SK-N-SH (cell line): ENCODE measurements at regions not wholly inside any gene's neighbourhood (a gene's known extent, or its start where the extent isn't known, plus 50 kb on each side); places are given as distances from the start of the nearest gene placed in this dataset.

ENCODE experiments used
- CTCF ChIA-PET: fragments of 300-600, 350-600 bp; formaldehyde crosslinking; extraction: SDS; loops from one replicate; lab custom pipeline; 2021; lab: Yijun Ruan, JAX
- POLR2A ChIA-PET: fragments of 350-600 bp; sonication (Branson Sonifier 250); formaldehyde crosslinking; extraction: SDS; loops from one replicate; lab custom pipeline; 2020; ENCODE audit warnings: antibody characterized with exemption, inconsistent platforms; lab: Yijun Ruan, JAX
- DNase-seq: peaks from one replicate; pipeline ENCODE4 v3.0.0; 2012
- H2AFZ ChIP-seq: fragments of 200-600 bp; sonication (generic); 2 replicates; pipeline ENCODE4 v1.8.1; 2016; ENCODE audit warnings: antibody characterized with exemption, mild to moderate bottlenecking, low read depth
- H3F3A ChIP-seq: fragments of 200-600 bp; sonication (generic); replicated peaks from 2 replicates; pipeline ENCODE3; 2016; ENCODE audit warnings: antibody characterized with exemption, mild to moderate bottlenecking; ENCODE audit not compliant: insufficient read depth
- H3K27ac ChIP-seq, 2 experiments: fragments of 200-500 bp in 1 of 2; fragments of 200-600 bp in 1 of 2; sonication (Bioruptor generic) in 1 of 2; sonication (generic), shearing (Covaris generic) in 1 of 2; 2 replicates each; pipeline versions ENCODE4 v1.5.1 to v1.6.1; 2014 to 2016; ENCODE audit warnings: low read depth in 2 of 2, inconsistent platforms in 1 of 2, low read length in 1 of 2, mild to moderate bottlenecking in 1 of 2, mixed read lengths in 1 of 2
- H3K27me3 ChIP-seq: fragments of 200-600 bp; sonication (generic), shearing (Covaris generic); 2 replicates; pipeline ENCODE4 v1.6.1; 2016; ENCODE audit warnings: mixed run types; ENCODE audit not compliant: insufficient read depth
- H3K36me3 ChIP-seq, 2 experiments: fragments of 200-500 bp in 1 of 2; fragments of 200-600 bp in 1 of 2; sonication (Bioruptor generic) in 1 of 2; sonication (generic) in 1 of 2; replicated peaks in 1 of 2; 2 replicates each; pipeline versions ENCODE3 to v1.5.1; 2014 to 2016; ENCODE audit warnings: low read length in 1 of 2, mild to moderate bottlenecking in 1 of 2; ENCODE audit not compliant: insufficient read depth in 2 of 2, control insufficient read depth in 1 of 2
- H3K4me1 ChIP-seq, 2 experiments: fragments of 200-500 bp in 1 of 2; fragments of 200-600 bp in 1 of 2; sonication (Bioruptor generic) in 1 of 2; sonication (generic), shearing (Covaris generic) in 1 of 2; 2 replicates each; pipeline versions ENCODE4 v1.5.1 to v1.6.1; 2014 to 2016; ENCODE audit warnings: low read depth in 1 of 2, low read length in 1 of 2, mixed run types in 1 of 2; ENCODE audit not compliant: insufficient read depth in 2 of 2, control insufficient read depth in 1 of 2
- H3K4me2 ChIP-seq: fragments of 200-600 bp; sonication (generic), shearing (Covaris generic); 2 replicates; pipeline ENCODE4 v1.6.1; 2017; ENCODE audit warnings: mixed run types
- H3K4me3 ChIP-seq, 2 experiments: fragments of 200-500 bp in 1 of 2; fragments of 200-600 bp in 1 of 2; sonication (Bioruptor generic) in 1 of 2; sonication (generic), shearing (Covaris generic) in 1 of 2; 2 replicates each; pipeline versions ENCODE4 v1.5.1 to v1.8.1; 2014 to 2016; ENCODE audit warnings: low read depth in 2 of 2, inconsistent platforms in 1 of 2, low read length in 1 of 2, mild to moderate bottlenecking in 1 of 2, mixed read lengths in 1 of 2, moderate library complexity in 1 of 2
- H3K79me2 ChIP-seq: fragments of 200-600 bp; sonication (generic); 2 replicates; pipeline ENCODE4 v1.8.1; 2017; ENCODE audit warnings: mild to moderate bottlenecking; ENCODE audit not compliant: insufficient read depth
- H3K9ac ChIP-seq: fragments of 200-600 bp; sonication (generic); 2 replicates; pipeline ENCODE4 v1.6.1; 2017; ENCODE audit warnings: mixed run types
- H3K9me2 ChIP-seq: fragments of 200-600 bp; sonication (generic); 2 replicates; pipeline ENCODE4 v1.6.1; 2017; ENCODE audit warnings: mixed run types
- H3K9me3 ChIP-seq: fragments of 200-600 bp; sonication (generic); 2 replicates; pipeline ENCODE4 v1.6.1; 2017; ENCODE audit warnings: mixed run types, mild to moderate bottlenecking, moderate library complexity
- H4K20me1 ChIP-seq: fragments of 200-600 bp; sonication (generic); 2 replicates; pipeline ENCODE4 v1.6.1; 2017; ENCODE audit warnings: mild to moderate bottlenecking, mixed run types; ENCODE audit not compliant: insufficient read depth
- CHD2 ChIP-seq: fragments of 150-350 bp; IDR thresholded peaks from 2 replicates; pipeline ENCODE4 v1.6.1; 2018; ENCODE audit warnings: low read length; ENCODE audit not compliant: partially characterized antibody
- ELF1 ChIP-seq: IDR thresholded peaks from 2 replicates; pipeline ENCODE4 v1.4.0; 2012
- EP300 ChIP-seq, 2 experiments: IDR thresholded peaks; 2 replicates each; pipeline versions ENCODE4 v1.4.0 to v1.6.1; 2012; ENCODE audit warnings: borderline replicate concordance in 1 of 2, low read depth in 1 of 2, low read length in 1 of 2
- FOSL2 ChIP-seq: IDR thresholded peaks from 2 replicates; pipeline ENCODE4 v1.4.0; 2012; ENCODE audit warnings: low read depth, mild to moderate bottlenecking, moderate library complexity, borderline replicate concordance
- FOXJ3 ChIP-seq: sonication (generic); formaldehyde crosslinking; IDR thresholded peaks from 2 replicates; pipeline ENCODE4 v1.5.1; 2020; ENCODE audit warnings: mild to moderate bottlenecking, missing genetic modification reagents
- FOXM1 ChIP-seq: IDR thresholded peaks from 2 replicates; pipeline ENCODE4 v1.4.0; 2012; ENCODE audit warnings: low read depth, mild to moderate bottlenecking
- GABPA ChIP-seq: IDR thresholded peaks from 2 replicates; pipeline ENCODE4 v1.4.0; 2012; ENCODE audit warnings: low read depth, mild to moderate bottlenecking
- GATA2 ChIP-seq: sonication (generic); formaldehyde crosslinking; IDR thresholded peaks from 2 replicates; pipeline ENCODE4 v1.5.0; 2020; ENCODE audit warnings: mild to moderate bottlenecking, missing genetic modification reagents
- JUND ChIP-seq: IDR thresholded peaks from 2 replicates; pipeline ENCODE4 v1.4.0; 2012
- MEF2A ChIP-seq: IDR thresholded peaks from 2 replicates; pipeline ENCODE4 v1.4.0; 2012; ENCODE audit warnings: low read depth, borderline replicate concordance
- NRF1 ChIP-seq: IDR thresholded peaks from 2 replicates; pipeline ENCODE4 v1.6.1; 2012; ENCODE audit warnings: low read depth, mild to moderate bottlenecking, low read length
- POLR2AphosphoS5 ChIP-seq: IDR thresholded peaks from 2 replicates; pipeline ENCODE4 v1.6.1; 2012; ENCODE audit warnings: low read depth, low read length
- RAD21 ChIP-seq: IDR thresholded peaks from 2 replicates; pipeline ENCODE4 v1.6.1; 2012; ENCODE audit warnings: mild to moderate bottlenecking, low read length
- RCOR1 ChIP-seq: fragments of 150-350 bp; IDR thresholded peaks from 2 replicates; pipeline ENCODE4 v1.6.1; 2017; ENCODE audit warnings: antibody characterized with exemption, low read length
- RFX5 ChIP-seq: IDR thresholded peaks from 2 replicates; pipeline ENCODE4 v1.6.1; 2012; ENCODE audit warnings: mild to moderate bottlenecking, improper control_type of control experiment, low read length
- SIN3A ChIP-seq: IDR thresholded peaks from 2 replicates; pipeline ENCODE4 v1.6.1; 2012; ENCODE audit warnings: low read depth, mild to moderate bottlenecking, low read length, moderate library complexity, borderline replicate concordance
- SMC3 ChIP-seq: IDR thresholded peaks from 2 replicates; pipeline ENCODE4 v1.6.1; 2012; ENCODE audit warnings: low read depth, low read length, improper control_type of control experiment
- TCF12 ChIP-seq: IDR thresholded peaks from 2 replicates; pipeline ENCODE4 v1.4.0; 2012
- YY1 ChIP-seq: IDR thresholded peaks from 2 replicates; pipeline ENCODE4 v1.4.0; 2012; ENCODE audit warnings: low read depth, mild to moderate bottlenecking
- WGBS: methylation state at CpG from one replicate; pipeline ENCODE4 v1.1.6; 2017; ENCODE audit warnings: low lambda C conversion rate; 5-methylcytosine and 5-hydroxymethylcytosine counted together
- TF ChIP-seq, protein P1 (sequence below): IDR thresholded peaks from 2 replicates; pipeline ENCODE4 v1.6.1; 2012; ENCODE audit warnings: mild to moderate bottlenecking, low read depth, low read length, moderate library complexity
- TF ChIP-seq, protein P2 (sequence below): IDR thresholded peaks from 2 replicates; pipeline ENCODE4; 2012
- TF ChIP-seq, protein P3 (sequence below): IDR thresholded peaks from 2 replicates; pipeline ENCODE4 v1.4.0; 2012; ENCODE audit warnings: low read depth, borderline replicate concordance

DNA sequence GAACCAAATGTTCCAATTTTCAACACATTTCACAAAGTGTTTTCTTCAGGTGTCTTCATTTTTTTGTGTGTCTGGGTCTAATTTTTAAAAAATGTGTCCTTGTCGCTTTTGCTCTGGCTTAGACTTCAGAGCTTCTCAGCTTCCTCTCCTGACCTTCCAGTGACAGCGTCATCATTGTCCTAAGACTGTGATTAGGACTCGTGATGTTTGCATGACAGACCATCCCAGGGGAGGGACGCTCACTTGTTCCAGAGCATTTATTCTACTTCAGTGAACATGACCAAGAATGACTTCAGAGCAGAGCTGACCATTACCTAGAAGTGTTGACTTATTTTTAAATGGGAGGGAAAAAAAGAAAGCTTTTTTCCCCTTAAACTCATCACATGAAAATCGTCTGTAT, 591.9 kb downstream of the IRS1 start:
- no peaks in the 10 kb centered on the region for H3K27me3 ChIP-seq
- no peak overlapping the region for H3K4me3 ChIP-seq
- H3K79me2 ChIP-seq = no peaks in the 10 kb centered on the region
- DNase-seq = no peak
- H3K9ac ChIP-seq = no peak overlapping the region
- no peak overlapping the region for H2AFZ ChIP-seq
- no peak overlapping the region for H3K4me2 ChIP-seq
- H3K36me3 ChIP-seq = no peaks in the 10 kb centered on the region
- ChIA-PET POLR2A (no interaction called here), CTCF (no interaction called here)
- no peak overlapping the region for H3K27ac ChIP-seq
- TF ChIP-seq RAD21 (no peak), EP300 (IDR thresholded peaks at IDR 0.05; ENCODE audit: borderline replicate concordance in 1 of 2, low read depth in 1 of 2, low read length in 1 of 2) (no peak), FOXM1 (no peak), SIN3A (no peak), TCF12 (no peak), ELF1 (no peak), FOXJ3 (CRISPR knock-in tag) (no peak), POLR2AphosphoS5 (no peak), SMC3 (no peak), FOSL2 (no peak), JUND (no peak), MEF2A (no peak), NRF1 (no peak)
- TF ChIP-seq, protein P1, sequence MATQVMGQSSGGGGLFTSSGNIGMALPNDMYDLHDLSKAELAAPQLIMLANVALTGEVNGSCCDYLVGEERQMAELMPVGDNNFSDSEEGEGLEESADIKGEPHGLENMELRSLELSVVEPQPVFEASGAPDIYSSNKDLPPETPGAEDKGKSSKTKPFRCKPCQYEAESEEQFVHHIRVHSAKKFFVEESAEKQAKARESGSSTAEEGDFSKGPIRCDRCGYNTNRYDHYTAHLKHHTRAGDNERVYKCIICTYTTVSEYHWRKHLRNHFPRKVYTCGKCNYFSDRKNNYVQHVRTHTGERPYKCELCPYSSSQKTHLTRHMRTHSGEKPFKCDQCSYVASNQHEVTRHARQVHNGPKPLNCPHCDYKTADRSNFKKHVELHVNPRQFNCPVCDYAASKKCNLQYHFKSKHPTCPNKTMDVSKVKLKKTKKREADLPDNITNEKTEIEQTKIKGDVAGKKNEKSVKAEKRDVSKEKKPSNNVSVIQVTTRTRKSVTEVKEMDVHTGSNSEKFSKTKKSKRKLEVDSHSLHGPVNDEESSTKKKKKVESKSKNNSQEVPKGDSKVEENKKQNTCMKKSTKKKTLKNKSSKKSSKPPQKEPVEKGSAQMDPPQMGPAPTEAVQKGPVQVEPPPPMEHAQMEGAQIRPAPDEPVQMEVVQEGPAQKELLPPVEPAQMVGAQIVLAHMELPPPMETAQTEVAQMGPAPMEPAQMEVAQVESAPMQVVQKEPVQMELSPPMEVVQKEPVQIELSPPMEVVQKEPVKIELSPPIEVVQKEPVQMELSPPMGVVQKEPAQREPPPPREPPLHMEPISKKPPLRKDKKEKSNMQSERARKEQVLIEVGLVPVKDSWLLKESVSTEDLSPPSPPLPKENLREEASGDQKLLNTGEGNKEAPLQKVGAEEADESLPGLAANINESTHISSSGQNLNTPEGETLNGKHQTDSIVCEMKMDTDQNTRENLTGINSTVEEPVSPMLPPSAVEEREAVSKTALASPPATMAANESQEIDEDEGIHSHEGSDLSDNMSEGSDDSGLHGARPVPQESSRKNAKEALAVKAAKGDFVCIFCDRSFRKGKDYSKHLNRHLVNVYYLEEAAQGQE = no peak
- no peaks in the 10 kb centered on the region for H4K20me1 ChIP-seq
- peaks cover 9% of the 10 kb centered on the region for H3F3A ChIP-seq
- 41% methylated on average over 5 of the region's 5 CpGs for WGBS
- H3K4me1 ChIP-seq = peaks cover 0 to 17% of the 10 kb centered on the region in 2 experiments; a peak in 2 of 4 replicates
- no peaks in the 10 kb centered on the region for H3K9me2 ChIP-seq
- H3K9me3 ChIP-seq = no peaks in the 10 kb centered on the region

DNA sequence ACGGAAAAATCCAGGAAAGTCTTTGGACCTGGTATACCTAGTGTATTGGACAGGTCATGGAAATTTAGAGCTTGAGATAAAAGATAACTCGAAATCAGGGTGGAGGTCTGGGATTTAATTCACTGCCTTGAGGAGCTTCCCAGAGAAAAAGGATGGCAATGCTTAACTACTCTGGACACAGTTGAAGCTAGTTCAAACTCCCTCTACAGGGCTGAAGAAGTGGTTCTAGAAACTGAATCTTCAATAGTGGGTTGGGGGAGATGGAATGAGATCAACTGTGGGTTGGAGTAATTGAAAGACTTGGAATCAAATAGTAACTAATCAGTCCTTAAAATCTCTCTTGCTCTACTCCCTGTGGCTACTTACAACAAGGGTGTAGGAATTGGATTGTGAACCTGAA, 600.1 kb downstream of the IRS1 start:
- H3K4me1 ChIP-seq = no peaks in the 10 kb centered on the region; a peak in 1 of 4 replicates
- ChIA-PET CTCF (no interaction called here), POLR2A (no interaction called here)
- no peaks in the 10 kb centered on the region for H3K79me2 ChIP-seq
- WGBS = 47% methylated on average over 2 of the region's 2 CpGs
- no peak overlapping the region for H3K27ac ChIP-seq
- no peaks in the 10 kb centered on the region; the same call in 1 of the 2 replicates for H3K9me2 ChIP-seq
- no peaks in the 10 kb centered on the region for H3K27me3 ChIP-seq
- TF ChIP-seq MEF2A (no peak), CHD2 (no peak), RFX5 (no peak), YY1 (no peak), FOXM1 (no peak), GABPA (no peak), RAD21 (no peak), FOXJ3 (CRISPR knock-in tag) (no peak), GATA2 (CRISPR knock-in tag) (no peak), TCF12 (no peak), RCOR1 (no peak), POLR2AphosphoS5 (no peak), SMC3 (no peak)
- TF ChIP-seq, protein P2, sequence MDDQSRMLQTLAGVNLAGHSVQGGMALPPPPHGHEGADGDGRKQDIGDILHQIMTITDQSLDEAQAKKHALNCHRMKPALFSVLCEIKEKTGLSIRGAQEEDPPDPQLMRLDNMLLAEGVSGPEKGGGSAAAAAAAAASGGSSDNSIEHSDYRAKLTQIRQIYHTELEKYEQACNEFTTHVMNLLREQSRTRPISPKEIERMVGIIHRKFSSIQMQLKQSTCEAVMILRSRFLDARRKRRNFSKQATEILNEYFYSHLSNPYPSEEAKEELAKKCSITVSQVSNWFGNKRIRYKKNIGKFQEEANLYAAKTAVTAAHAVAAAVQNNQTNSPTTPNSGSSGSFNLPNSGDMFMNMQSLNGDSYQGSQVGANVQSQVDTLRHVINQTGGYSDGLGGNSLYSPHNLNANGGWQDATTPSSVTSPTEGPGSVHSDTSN = no peak
- TF ChIP-seq, protein P3, sequence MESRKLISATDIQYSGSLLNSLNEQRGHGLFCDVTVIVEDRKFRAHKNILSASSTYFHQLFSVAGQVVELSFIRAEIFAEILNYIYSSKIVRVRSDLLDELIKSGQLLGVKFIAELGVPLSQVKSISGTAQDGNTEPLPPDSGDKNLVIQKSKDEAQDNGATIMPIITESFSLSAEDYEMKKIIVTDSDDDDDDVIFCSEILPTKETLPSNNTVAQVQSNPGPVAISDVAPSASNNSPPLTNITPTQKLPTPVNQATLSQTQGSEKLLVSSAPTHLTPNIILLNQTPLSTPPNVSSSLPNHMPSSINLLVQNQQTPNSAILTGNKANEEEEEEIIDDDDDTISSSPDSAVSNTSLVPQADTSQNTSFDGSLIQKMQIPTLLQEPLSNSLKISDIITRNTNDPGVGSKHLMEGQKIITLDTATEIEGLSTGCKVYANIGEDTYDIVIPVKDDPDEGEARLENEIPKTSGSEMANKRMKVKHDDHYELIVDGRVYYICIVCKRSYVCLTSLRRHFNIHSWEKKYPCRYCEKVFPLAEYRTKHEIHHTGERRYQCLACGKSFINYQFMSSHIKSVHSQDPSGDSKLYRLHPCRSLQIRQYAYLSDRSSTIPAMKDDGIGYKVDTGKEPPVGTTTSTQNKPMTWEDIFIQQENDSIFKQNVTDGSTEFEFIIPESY = no peak
- H3K9me3 ChIP-seq = no peaks in the 10 kb centered on the region
- DNase-seq = no peak
- H3K4me3 ChIP-seq = no peak overlapping the region
- H3F3A ChIP-seq = no peaks in the 10 kb centered on the region
- no peaks in the 10 kb centered on the region for H4K20me1 ChIP-seq
- no peaks in the 10 kb centered on the region for H3K36me3 ChIP-seq
- no peak overlapping the region for H2AFZ ChIP-seq
- no peak overlapping the region for H3K4me2 ChIP-seq
- no peak overlapping the region for H3K9ac ChIP-seq
